Kidney (tissue), 13 donors: ENCODE measurements at regions not wholly inside any gene's neighbourhood (a gene's known extent, or its start where the extent isn't known, plus 50 kb on each side); places are given as distances from the start of the nearest gene placed in this dataset.

Source experiments
- DNase-seq, 5 donors: peaks; one replicate each; pipeline ENCODE4 v3.0.0-alpha.2; 2013 to 2020
- FAIRE-seq: peaks from 2 replicates; lab custom pipeline; 2012; peaks lifted over from hg19 to GRCh38; lab: Jason Lieb, UNC
- H3K27ac ChIP-seq, 2 donors: one replicate each; pipeline ENCODE4 v1.7.0; 2013; ENCODE audit warnings: low read depth in 2 of 2, low read length in 2 of 2, inconsistent platforms in 1 of 2
- H3K27me3 ChIP-seq: one replicate; pipeline ENCODE4 v1.7.1; 2013; ENCODE audit warnings: low read length, inconsistent platforms; ENCODE audit not compliant: control insufficient read depth, insufficient read depth
- H3K36me3 ChIP-seq, 3 donors: one replicate each; pipeline versions ENCODE4 v1.7.0 to v1.7.1; 2013; ENCODE audit warnings: low read length in 3 of 3, control low read depth in 1 of 3, inconsistent platforms in 1 of 3; ENCODE audit not compliant: insufficient read depth in 3 of 3, control insufficient read depth in 2 of 3
- H3K4me1 ChIP-seq, 3 donors: one replicate each; pipeline versions ENCODE4 v1.7.0 to v1.7.1; 2013; ENCODE audit warnings: low read length in 3 of 3, inconsistent platforms in 1 of 3, low read depth in 1 of 3; ENCODE audit not compliant: control insufficient read depth in 2 of 3, insufficient read depth in 2 of 3
- H3K4me3 ChIP-seq, 3 donors: one replicate each; pipeline versions ENCODE4 v1.7.0 to v1.8.1; 2013; ENCODE audit warnings: low read length in 3 of 3, control low read depth in 1 of 3, inconsistent platforms in 1 of 3
- H3K9ac ChIP-seq, 3 donors: one replicate each; pipeline versions ENCODE4 v1.7.0 to v1.7.1; 2013; ENCODE audit warnings: low read length in 3 of 3, control low read depth in 1 of 3, inconsistent platforms in 1 of 3
- H3K9me3 ChIP-seq, 3 donors: one replicate each; pipeline versions ENCODE4 v1.7.0 to v1.7.1; 2013; ENCODE audit warnings: low read length in 3 of 3, control low read depth in 1 of 3, inconsistent platforms in 1 of 3; ENCODE audit not compliant: control insufficient read depth in 2 of 3, insufficient read depth in 1 of 3
- CTCF ChIP-seq: IDR thresholded peaks from 3 replicates; pipeline ENCODE4 v1.5.1; 2012; ENCODE audit warnings: mild to moderate bottlenecking, moderate library complexity, borderline replicate concordance; ENCODE audit not compliant: insufficient read depth; ENCODE audit errors: extremely low read depth
- intact Hi-C: fragments of 100-400 bp; cut with DNase I; formaldehyde crosslinking; loops from one replicate; pipeline ENCODE4 v1.11.1; 2022
- donor health status: control.
- donor health status: control.
- donor health status: control.
- donor health status: control.
- donor health status: control.
- donor health status: DM: yes; HTN: yes; CAD: no.
- donor health status: Normal renal cell carcinoma (clear cell type).

- FAIRE-seq (no peak), DNase-seq (no peak)
- Histone ChIP-seq H3K4me1 (no peaks in the 10 kb centered on the region), H3K36me3 (no peaks in the 10 kb centered on the region), H3K4me3 (no peak overlapping the region), H3K27ac (no peak overlapping the region), H3K27me3 (no peaks in the 10 kb centered on the region), H3K9me3 (no peaks in the 10 kb centered on the region), H3K9ac (no peak overlapping the region)
- TF ChIP-seq CTCF = no peak
- intact Hi-C loops = no loop called here
Measured at GRCh38 chr12:97745406-97746101, 282.9 kb downstream of the RMST start.

GRCh38 chr12:97748298-97748697, 285.7 kb downstream of the RMST start:
- H3K27ac ChIP-seq = no peak overlapping the region
- no peak for DNase-seq
- no peaks in the 10 kb centered on the region for H3K9me3 ChIP-seq
- no peak for FAIRE-seq
- no peak overlapping the region for H3K9ac ChIP-seq
- intact Hi-C loops = no loop called here
- H3K4me1 ChIP-seq = no peaks in the 10 kb centered on the region
- H3K36me3 ChIP-seq = no peaks in the 10 kb centered on the region
- H3K27me3 ChIP-seq = no peaks in the 10 kb centered on the region
- TF ChIP-seq CTCF = no peak
- H3K4me3 ChIP-seq = no peak overlapping the region

GRCh38 chr12:97751704-97752103, 289.1 kb downstream of the RMST start:
- H3K9me3 ChIP-seq = no peaks in the 10 kb centered on the region
- intact Hi-C loops = no loop called here
- no peak for DNase-seq
- TF ChIP-seq CTCF = no peak
- no peak for FAIRE-seq
- no peak overlapping the region for H3K4me3 ChIP-seq
- H3K27me3 ChIP-seq = no peaks in the 10 kb centered on the region
- no peaks in the 10 kb centered on the region for H3K4me1 ChIP-seq
- no peaks in the 10 kb centered on the region for H3K36me3 ChIP-seq
- no peak overlapping the region for H3K27ac ChIP-seq
- H3K9ac ChIP-seq = no peak overlapping the region

GRCh38 chr12:97752129-97752528, 289.5 kb downstream of the RMST start:
- Histone ChIP-seq H3K9me3 (no peaks in the 10 kb centered on the region), H3K27me3 (no peaks in the 10 kb centered on the region), H3K9ac (no peak overlapping the region), H3K36me3 (no peaks in the 10 kb centered on the region), H3K4me3 (no peak overlapping the region), H3K4me1 (no peaks in the 10 kb centered on the region), H3K27ac (no peak overlapping the region)
- intact Hi-C loops = no loop called here
- TF ChIP-seq CTCF = no peak
- DNase-seq = no peak
- no peak for FAIRE-seq
